HG03432 (cell line): ENCODE measurements at regions not wholly inside any gene's neighbourhood (a gene's known extent, or its start where the extent isn't known, plus 50 kb on each side); places are given as distances from the start of the nearest gene placed in this dataset.

Experiments used
- ATAC-seq: cut with Tn5 transposase; IDR thresholded peaks from one replicate; pipeline ENCODE4 v1.9.1; 2021; ENCODE audit warnings: mild to moderate bottlenecking, moderate library complexity; ENCODE audit not compliant: unreplicated experiment

DNA sequence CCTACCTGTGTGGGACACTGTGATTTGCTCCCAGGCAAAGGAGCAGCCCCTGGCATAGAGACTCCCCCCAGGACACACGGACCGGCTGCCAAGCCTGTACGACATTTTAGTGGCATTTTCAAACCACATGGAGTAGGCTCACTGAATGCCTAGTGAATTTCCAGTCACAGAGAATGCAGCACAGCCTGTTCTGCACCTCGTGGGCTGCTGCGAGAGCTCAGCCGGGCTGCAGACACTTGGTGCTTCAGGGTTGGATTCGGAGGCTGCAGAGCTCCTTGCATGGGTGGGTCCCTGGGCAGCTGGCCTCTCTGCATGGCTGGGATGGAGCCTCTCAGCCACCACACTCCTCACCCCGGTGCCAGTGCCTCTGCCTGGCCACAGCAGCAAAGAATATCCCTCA, 51.2 kb upstream of the HNF1B start:
- no peak for ATAC-seq
